B cell (primary cell): ENCODE measurements at regions not wholly inside any gene's neighbourhood (a gene's known extent, or its start where the extent isn't known, plus 50 kb on each side); places are given as distances from the start of the nearest gene placed in this dataset.

Source experiments
- ATAC-seq: fragments of 200-7000 bp; cut with Tn5 transposase; one replicate; pipeline ENCODE4 v1.10.0; 2021; ENCODE audit warnings: low read depth, mild to moderate bottlenecking, moderate number of reproducible peaks, moderate library complexity
- CTCF ChIA-PET: fragments of 350-600 bp; sonication (Branson Sonifier 250); formaldehyde crosslinking; loops from one replicate; lab custom pipeline; 2021; ENCODE audit warnings: antibody characterized with exemption, inconsistent platforms; lab: Charles Lee
- POLR2A ChIA-PET: fragments of 350-600 bp; sonication (Branson Sonifier 250); formaldehyde crosslinking; loops from one replicate; lab custom pipeline; 2021; ENCODE audit warnings: antibody characterized with exemption; lab: Charles Lee
- DNase-seq: peaks from one replicate; pipeline ENCODE4 v3.0.0; 2013
- H2AFZ ChIP-seq: 2 replicates; pipeline ENCODE4 v1.6.1; 2012; ENCODE audit warnings: mild to moderate bottlenecking, low read depth, low read length; ENCODE audit not compliant: insufficient read depth, poor library complexity, severe bottlenecking
- H3K27ac ChIP-seq, 2 donors: 1 replicate in 1 of 2; 2 replicates in 1 of 2; pipeline ENCODE4 v1.5.1; 2012 to 2013; ENCODE audit warnings: low read length in 2 of 2, mild to moderate bottlenecking in 2 of 2, moderate library complexity in 1 of 2
- H3K27me3 ChIP-seq, 4 experiments: fragments of 200-600 bp in 1 of 4; sonication (generic) in 1 of 4; replicated peaks in 1 of 4; 1 replicate in 2 of 4; 2 replicates in 2 of 4; pipeline versions ENCODE4 v1.6.1 to v1.7.0; 2013 to 2016; ENCODE audit warnings: low read length in 3 of 4, mild to moderate bottlenecking in 2 of 4, mixed read lengths in 1 of 4, moderate library complexity in 1 of 4; ENCODE audit not compliant: insufficient read depth in 4 of 4, control insufficient read depth in 3 of 4; ENCODE audit errors: control extremely low read depth in 1 of 4
- H3K36me3 ChIP-seq, 2 experiments: replicated peaks in 1 of 2; 1 replicate in 1 of 2; 2 replicates in 1 of 2; pipeline versions ENCODE4 v1.6.1 to v1.7.1; 2013; ENCODE audit warnings: low read length in 1 of 2; ENCODE audit not compliant: insufficient read depth in 2 of 2, control insufficient read depth in 1 of 2; ENCODE audit errors: control extremely low read depth in 1 of 2, extremely low read depth in 1 of 2
- H3K4me1 ChIP-seq, 2 donors: fragments of 200-600 bp in 1 of 2; sonication (generic) in 1 of 2; 1 replicate in 1 of 2; 2 replicates in 1 of 2; pipeline versions ENCODE4 v1.5.1 to v1.6.1; 2013 to 2017; ENCODE audit warnings: low read length in 2 of 2; ENCODE audit not compliant: control insufficient read depth in 2 of 2, insufficient read depth in 2 of 2
- H3K4me2 ChIP-seq: replicated peaks from 2 replicates; pipeline ENCODE3; 2012; ENCODE audit warnings: mild to moderate bottlenecking, low read depth, low read length; ENCODE audit not compliant: poor library complexity, severe bottlenecking
- H3K4me3 ChIP-seq, 5 experiments: fragments of 200-600 bp in 1 of 5; sonication (generic) in 1 of 5; 1 replicate in 3 of 5; 2 replicates in 2 of 5; pipeline versions ENCODE4 v1.5.1 to v1.7.0; 2011 to 2016; ENCODE audit warnings: low read length in 4 of 5, mild to moderate bottlenecking in 4 of 5, low read depth in 2 of 5, control low read depth in 1 of 5, moderate library complexity in 1 of 5; ENCODE audit not compliant: insufficient read depth in 1 of 5; ENCODE audit errors: control extremely low read depth in 1 of 5, extremely low read depth in 1 of 5
- H3K79me2 ChIP-seq: fragments of 200-600 bp; sonication (generic); one replicate; pipeline ENCODE4 v1.6.0; 2016; ENCODE audit warnings: low read length; ENCODE audit not compliant: control insufficient read depth, insufficient read depth
- H3K9ac ChIP-seq: fragments of 200-600 bp; sonication (generic); 2 replicates; pipeline ENCODE4 v1.6.1; 2017; ENCODE audit warnings: mild to moderate bottlenecking, low read length, moderate library complexity
- H3K9me3 ChIP-seq, 3 donors: one replicate each; pipeline versions ENCODE4 v1.6.1 to v1.7.1; 2013; ENCODE audit warnings: low read length in 2 of 3; ENCODE audit not compliant: control insufficient read depth in 2 of 3, insufficient read depth in 1 of 3; ENCODE audit errors: control extremely low read depth in 1 of 3
- H4K20me1 ChIP-seq: 2 replicates; pipeline ENCODE4 v1.6.0; 2012; ENCODE audit warnings: mild to moderate bottlenecking, low read length; ENCODE audit not compliant: insufficient read depth, control insufficient read depth, poor library complexity, severe bottlenecking
- H3K27ac Mint-ChIP-seq: one replicate; pipeline ENCODE4 v1.8.0; 2021; ENCODE audit warnings: mixed read lengths
- H3K27me3 Mint-ChIP-seq: one replicate; pipeline ENCODE4 v1.8.0; 2021; ENCODE audit warnings: mixed read lengths
- H3K4me1 Mint-ChIP-seq: one replicate; pipeline ENCODE4 v1.8.0; 2021; ENCODE audit warnings: mixed read lengths
- H3K4me3 Mint-ChIP-seq: one replicate; pipeline ENCODE4 v1.8.0; 2021; ENCODE audit warnings: mixed read lengths
- H3K9me3 Mint-ChIP-seq: one replicate; pipeline ENCODE4 v1.8.0; 2022; ENCODE audit warnings: mixed read lengths; ENCODE audit not compliant: insufficient read depth
- EZH2 ChIP-seq: IDR thresholded peaks from 2 replicates; pipeline ENCODE4 v1.6.1; 2012; ENCODE audit warnings: borderline replicate concordance, low read depth, mild to moderate bottlenecking, moderate library complexity, low read length; ENCODE audit not compliant: insufficient read depth, poor library complexity, severe bottlenecking
- WGBS: methylation state at CpG from one replicate; pipeline ENCODE4 v1.1.5; 2013; ENCODE audit warnings: missing lambda C conversion rate; ENCODE audit not compliant: insufficient coverage; 5-methylcytosine and 5-hydroxymethylcytosine counted together
- intact Hi-C: fragments of 100-400 bp; cut with micrococcal nuclease; formaldehyde crosslinking; loops from one replicate; pipeline ENCODE4 v1.10.0; 2022
- TF ChIP-seq, protein P1 (sequence below): fragments of 200-600 bp; IDR thresholded peaks from one replicate; pipeline ENCODE4 v1.8.0; 2022; ENCODE audit warnings: antibody characterized with exemption, mild to moderate bottlenecking

DNA sequence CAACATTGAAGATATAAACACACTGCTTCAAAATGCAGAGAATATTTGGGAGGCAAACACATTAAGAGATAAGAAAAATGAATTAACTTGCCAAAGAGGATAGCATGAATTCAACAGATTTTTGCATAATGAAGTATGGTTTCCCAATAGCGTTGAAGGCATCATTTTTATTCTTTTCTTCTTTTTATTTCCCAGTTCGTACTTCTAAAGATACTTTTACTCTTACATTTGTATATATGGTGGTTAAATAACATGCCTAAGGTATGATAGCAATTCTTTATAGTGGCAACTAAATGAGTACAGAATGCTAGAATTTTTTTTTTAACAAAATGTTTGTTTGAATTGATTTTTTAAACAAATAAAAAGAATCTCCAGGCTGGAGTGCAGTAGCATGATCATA is 473.4 kb upstream of the MARCKS start:
- no peak for TF ChIP-seq EZH2
- TF ChIP-seq, protein P1, sequence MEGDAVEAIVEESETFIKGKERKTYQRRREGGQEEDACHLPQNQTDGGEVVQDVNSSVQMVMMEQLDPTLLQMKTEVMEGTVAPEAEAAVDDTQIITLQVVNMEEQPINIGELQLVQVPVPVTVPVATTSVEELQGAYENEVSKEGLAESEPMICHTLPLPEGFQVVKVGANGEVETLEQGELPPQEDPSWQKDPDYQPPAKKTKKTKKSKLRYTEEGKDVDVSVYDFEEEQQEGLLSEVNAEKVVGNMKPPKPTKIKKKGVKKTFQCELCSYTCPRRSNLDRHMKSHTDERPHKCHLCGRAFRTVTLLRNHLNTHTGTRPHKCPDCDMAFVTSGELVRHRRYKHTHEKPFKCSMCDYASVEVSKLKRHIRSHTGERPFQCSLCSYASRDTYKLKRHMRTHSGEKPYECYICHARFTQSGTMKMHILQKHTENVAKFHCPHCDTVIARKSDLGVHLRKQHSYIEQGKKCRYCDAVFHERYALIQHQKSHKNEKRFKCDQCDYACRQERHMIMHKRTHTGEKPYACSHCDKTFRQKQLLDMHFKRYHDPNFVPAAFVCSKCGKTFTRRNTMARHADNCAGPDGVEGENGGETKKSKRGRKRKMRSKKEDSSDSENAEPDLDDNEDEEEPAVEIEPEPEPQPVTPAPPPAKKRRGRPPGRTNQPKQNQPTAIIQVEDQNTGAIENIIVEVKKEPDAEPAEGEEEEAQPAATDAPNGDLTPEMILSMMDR, result no peak
- Histone ChIP-seq H4K20me1 (no peaks in the 10 kb centered on the region), H2AFZ (no peak overlapping the region), H3K9me3 (no peaks in the 10 kb centered on the region), H3K27ac (no peak overlapping the region), H3K27me3 (peaks cover 0 to 12% (median 7%) of the 10 kb centered on the region in 4 experiments), H3K4me2 (no peak overlapping the region), H3K79me2 (no peaks in the 10 kb centered on the region), H3K36me3 (no peaks in the 10 kb centered on the region), H3K4me1 (peaks cover 4 to 8% of the 10 kb centered on the region in 2 donors), H3K9ac (no peak overlapping the region), H3K4me3 (no peak overlapping the region)
- WGBS, result no CpG with 5 or more reads among the region's 2 CpGs
- peaks cover 10% of the 10 kb centered on the region for H3K27me3 Mint-ChIP-seq
- H3K9me3 Mint-ChIP-seq, result no peaks in the 10 kb centered on the region
- no peak overlapping the region for H3K27ac Mint-ChIP-seq
- no peak for DNase-seq
- intact Hi-C loops, result no loop called here
- ChIA-PET CTCF (no interaction called here), POLR2A (no interaction called here)
- ATAC-seq, result no peak
- H3K4me1 Mint-ChIP-seq, result peaks cover 7% of the 10 kb centered on the region
- H3K4me3 Mint-ChIP-seq, result no peak overlapping the region

DNA sequence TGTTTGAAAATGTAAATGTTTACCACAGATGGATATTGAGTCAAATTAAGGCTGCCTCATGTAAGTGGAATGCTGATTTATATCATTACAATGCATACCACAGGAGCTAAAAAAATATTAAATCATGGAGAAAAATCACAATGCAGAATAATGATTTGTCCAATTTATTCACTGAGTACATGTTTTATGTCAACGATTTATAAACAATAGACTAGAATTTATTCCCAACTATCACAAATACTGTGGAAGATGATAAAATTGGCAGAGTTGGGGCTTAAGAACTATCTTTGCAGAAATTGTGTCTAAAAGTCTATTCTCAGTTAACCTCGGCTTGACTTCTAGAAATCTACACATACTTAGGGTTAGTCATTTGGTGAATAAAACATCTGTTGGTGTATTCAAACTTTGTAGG is 472.1 kb upstream of the MARCKS start:
- Mint-ChIP-seq H3K4me3 (no peak overlapping the region), H3K27ac (no peak overlapping the region), H3K4me1 (peaks cover 7% of the 10 kb centered on the region), H3K9me3 (no peaks in the 10 kb centered on the region), H3K27me3 (peaks cover 10% of the 10 kb centered on the region)
- Histone ChIP-seq H2AFZ (no peak overlapping the region), H3K4me2 (no peak overlapping the region), H3K9ac (no peak overlapping the region), H3K9me3 (no peaks in the 10 kb centered on the region), H4K20me1 (no peaks in the 10 kb centered on the region), H3K4me3 (no peak overlapping the region), H3K36me3 (no peaks in the 10 kb centered on the region), H3K27ac (no peak overlapping the region), H3K4me1 (peaks cover 4 to 8% of the 10 kb centered on the region in 2 donors), H3K27me3 (peaks cover 0 to 12% (median 7%) of the 10 kb centered on the region in 4 experiments), H3K79me2 (no peaks in the 10 kb centered on the region)
- no peak for DNase-seq
- CTCF ChIA-PET, result interaction anchor here (1.2 kb wide), 1 partner anchor 474 kb away, joined by 4 read pairs; no protein-coding TSS in a partner anchor
- POLR2A ChIA-PET, result interaction anchor here (0.7 kb wide), 1 partner anchor 236 kb away, joined by 3 read pairs; no protein-coding TSS in a partner anchor
- no CpG with 5 or more reads among the region's 2 CpGs for WGBS
- intact Hi-C loops, result no loop called here
- TF ChIP-seq, protein P1, result no peak
- no peak for TF ChIP-seq EZH2
- no peak for ATAC-seq
